Pancreas (tissue), 10 donors: ENCODE measurements at regions not wholly inside any gene's neighbourhood (a gene's known extent, or its start where the extent isn't known, plus 50 kb on each side); places are given as distances from the start of the nearest gene placed in this dataset.
A peak's percentile ranks its signal among the peaks of the same experiment; 100 is the strongest.

Source experiments
- ATAC-seq, 4 donors: fragments of 200-7000 bp; cut with Tn5 transposase; one replicate each; pipeline versions ENCODE4 v1.8.0 to v1.9.1; 2020; ENCODE audit warnings: mild to moderate bottlenecking in 4 of 4, moderate library complexity in 4 of 4
- DNase-seq, 6 donors: peaks; one replicate each; pipeline ENCODE4 v3.0.0-alpha.2; 2020
- FAIRE-seq: peaks from 2 replicates; lab custom pipeline; 2012; peaks lifted over from hg19 to GRCh38; lab: Jason Lieb, UNC
- H3K27ac ChIP-seq, 4 donors: fragments of 200-600 bp; sonication (generic); 1 replicate in 3 of 4; 2 replicates in 1 of 4; pipeline versions ENCODE4 v1.5.0 to v1.8.0; 2020
- H3K27me3 ChIP-seq, 4 donors: fragments of 200-600 bp; one replicate each; pipeline ENCODE4 v1.8.0; 2021
- H3K36me3 ChIP-seq, 3 donors: fragments of 200-600 bp; sonication (generic) in 1 of 3; one replicate each; pipeline versions ENCODE4 v1.5.0 to v1.8.0; 2020 to 2021
- H3K4me1 ChIP-seq, 3 donors: fragments of 200-600 bp; one replicate each; pipeline ENCODE4 v1.8.0; 2021
- H3K4me3 ChIP-seq, 4 donors: fragments of 200-600 bp; sonication (generic) in 2 of 4; one replicate each; pipeline versions ENCODE4 v1.5.0 to v1.8.0; 2020 to 2021
- H3K9me3 ChIP-seq, 4 donors: fragments of 200-600 bp; one replicate each; pipeline ENCODE4 v1.8.0; 2021
- CTCF ChIP-seq, 4 donors: fragments of 200-600 bp; sonication (generic) in 3 of 4; IDR thresholded peaks; one replicate each; pipeline versions ENCODE4 v1.5.0 to v1.8.0; 2021; ENCODE audit warnings: antibody characterized with exemption in 4 of 4
- WGBS, 2 donors: extraction: QIAGEN DNeasy Blood & Tissue Kit; methylation state at CpG; one replicate each; pipeline ENCODE4 v1.1.7; 2013; 5-methylcytosine and 5-hydroxymethylcytosine counted together
- intact Hi-C, 3 donors: fragments of 100-400 bp; cut with DNase I; formaldehyde crosslinking; loops; one replicate each; pipeline versions ENCODE4 v1.11.1 to v1.14.2; 2022
- donor health status: healthy with polysubstance abuse.
- donor health status: DM: no; HTN: no; CAD: no; lungs with moderate emphysema.
- donor health status: DM: no; HTN: no; CAD: no.
- donor health status: control.
- donor health status: control.
- donor health status: Bipolar disorder and iron deficiency.
- donor health status: DM: yes; HTN: yes; CAD: no.
- donor health status: DM: no; HTN: no; CAD: no.
- donor health status: DM: no; HTN: no; CAD: no.
- donor health status: DM: yes; HTN: yes; CAD: no.

GRCh38 chr7:125773113-125773785 is 843.6 kb upstream of the POT1 start:
- no peaks in the 10 kb centered on the region for H3K9me3 ChIP-seq
- DNase-seq (peak in 1 of 6 donors; percentile 25), FAIRE-seq (no peak), ATAC-seq (no peak)
- H3K4me3 ChIP-seq: no peak overlapping the region
- H3K36me3 ChIP-seq: no peaks in the 10 kb centered on the region
- TF ChIP-seq CTCF (IDR thresholded peaks at IDR 0.05): no peak
- H3K4me1 ChIP-seq: no peaks in the 10 kb centered on the region
- no peaks in the 10 kb centered on the region for H3K27me3 ChIP-seq
- no peak overlapping the region for H3K27ac ChIP-seq
- intact Hi-C loops: no loop called here
- 47 to 60% methylated on average over 19 of the region's 19 CpGs for WGBS, 2 donors

- Histone ChIP-seq H3K36me3 (no peaks in the 10 kb centered on the region), H3K9me3 (no peaks in the 10 kb centered on the region), H3K27me3 (no peaks in the 10 kb centered on the region), H3K27ac (no peak overlapping the region), H3K4me3 (no peak overlapping the region), H3K4me1 (no peaks in the 10 kb centered on the region)
- intact Hi-C loops: no loop called here
- TF ChIP-seq CTCF (IDR thresholded peaks at IDR 0.05): no peak
- no peak for ATAC-seq
- DNase-seq: no peak
- no peak for FAIRE-seq
Measured at GRCh38 chr7:125747966-125748365, 818.3 kb upstream of the POT1 start.

GRCh38 chr7:125746510-125746909 is 816.9 kb upstream of the POT1 start:
- no peaks in the 10 kb centered on the region for H3K4me1 ChIP-seq
- no peak overlapping the region for H3K27ac ChIP-seq
- ATAC-seq (no peak), FAIRE-seq (no peak), DNase-seq (no peak)
- H3K9me3 ChIP-seq: no peaks in the 10 kb centered on the region
- intact Hi-C loops: no loop called here
- WGBS, 2 donors: 53 to 67% methylated on average over 2 of the region's 2 CpGs
- H3K36me3 ChIP-seq: no peaks in the 10 kb centered on the region
- TF ChIP-seq CTCF (IDR thresholded peaks at IDR 0.05): no peak
- H3K27me3 ChIP-seq: no peaks in the 10 kb centered on the region
- H3K4me3 ChIP-seq: no peak overlapping the region

- Histone ChIP-seq H3K4me1 (no peaks in the 10 kb centered on the region), H3K36me3 (no peaks in the 10 kb centered on the region), H3K9me3 (no peaks in the 10 kb centered on the region), H3K27ac (no peak overlapping the region), H3K4me3 (no peak overlapping the region), H3K27me3 (no peaks in the 10 kb centered on the region)
- intact Hi-C loops: no loop called here
- ATAC-seq (no peak), DNase-seq (no peak), FAIRE-seq (no peak)
- WGBS, 2 donors: 45 to 52% methylated on average over 1 of the region's 1 CpG
- TF ChIP-seq CTCF (IDR thresholded peaks at IDR 0.05): no peak
Measured at GRCh38 chr7:125727215-125727614, 797.6 kb upstream of the POT1 start.

GRCh38 chr7:125695626-125696025 is 766.0 kb upstream of the POT1 start:
- H3K36me3 ChIP-seq: no peaks in the 10 kb centered on the region
- 41 to 64% methylated on average over 1 of the region's 1 CpG for WGBS, 2 donors
- H3K27me3 ChIP-seq: no peaks in the 10 kb centered on the region
- DNase-seq (no peak), FAIRE-seq (no peak), ATAC-seq (no peak)
- no peak for TF ChIP-seq CTCF (IDR thresholded peaks at IDR 0.05)
- no peaks in the 10 kb centered on the region for H3K9me3 ChIP-seq
- H3K4me3 ChIP-seq: no peak overlapping the region
- intact Hi-C loops: no loop called here
- no peaks in the 10 kb centered on the region for H3K4me1 ChIP-seq
- no peak overlapping the region for H3K27ac ChIP-seq
